GM19452 (cell line): ENCODE measurements at regions not wholly inside any gene's neighbourhood (a gene's known extent, or its start where the extent isn't known, plus 50 kb on each side); places are given as distances from the start of the nearest gene placed in this dataset.
"Not testable (repeated sequence)": the region's sequence is repeated elsewhere in the genome, so short reads cannot be mapped to it uniquely, and the experiment has no call there.

Source experiments
- ATAC-seq: cut with Tn5 transposase; IDR thresholded peaks from one replicate; pipeline ENCODE4 v1.9.1; 2021; ENCODE audit not compliant: unreplicated experiment

DNA sequence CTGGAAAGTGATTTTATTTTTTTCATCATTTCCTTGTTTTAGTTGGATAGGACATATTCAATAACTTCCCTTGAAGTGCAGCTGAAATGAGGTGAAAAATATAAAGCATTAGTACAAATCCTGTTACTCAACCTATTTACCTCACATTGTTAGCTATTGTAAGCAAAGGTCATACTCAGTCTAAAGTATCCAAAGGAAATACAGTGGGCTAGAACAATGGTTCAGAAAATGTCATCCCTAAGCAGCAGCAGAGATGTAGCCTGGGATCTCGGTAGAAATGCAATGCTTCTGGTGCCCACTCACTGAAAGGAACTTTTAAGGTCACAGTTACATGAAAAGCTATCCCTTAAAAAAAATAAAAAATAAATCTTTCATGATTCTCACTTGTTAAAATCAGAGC lies 300.6 kb downstream of the PPP4R3C start:
- no peak for ATAC-seq

GRCh38 chrX:27156921-27157320 lies 306.2 kb downstream of the PPP4R3C start:
- not testable (repeated sequence) for ATAC-seq

DNA sequence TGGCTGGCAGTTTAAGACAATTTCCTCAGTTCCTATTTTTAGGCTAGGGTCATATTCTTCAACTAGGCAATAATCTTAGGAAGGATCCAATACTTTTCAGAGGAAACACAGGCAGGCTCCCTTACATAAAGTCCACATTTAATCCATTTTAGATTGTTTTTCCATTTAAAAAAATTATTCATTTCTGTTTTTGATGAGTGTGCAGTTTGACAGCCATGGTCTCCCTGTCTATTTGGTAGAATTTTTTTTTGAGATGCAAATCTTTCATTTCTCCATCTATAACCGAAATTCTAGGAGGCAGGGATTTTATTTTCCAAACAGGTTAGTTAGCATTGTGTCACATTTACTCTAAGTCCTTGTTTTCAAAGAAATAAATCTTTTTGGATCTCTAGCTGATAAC lies 326.8 kb downstream of the PPP4R3C start:
- no peak for ATAC-seq

GRCh38 chrX:27132862-27133261 lies 330.3 kb downstream of the PPP4R3C start:
- no peak for ATAC-seq

GRCh38 chrX:27087176-27087575 lies 376.0 kb downstream of the PPP4R3C start:
- ATAC-seq: not testable (repeated sequence)

DNA sequence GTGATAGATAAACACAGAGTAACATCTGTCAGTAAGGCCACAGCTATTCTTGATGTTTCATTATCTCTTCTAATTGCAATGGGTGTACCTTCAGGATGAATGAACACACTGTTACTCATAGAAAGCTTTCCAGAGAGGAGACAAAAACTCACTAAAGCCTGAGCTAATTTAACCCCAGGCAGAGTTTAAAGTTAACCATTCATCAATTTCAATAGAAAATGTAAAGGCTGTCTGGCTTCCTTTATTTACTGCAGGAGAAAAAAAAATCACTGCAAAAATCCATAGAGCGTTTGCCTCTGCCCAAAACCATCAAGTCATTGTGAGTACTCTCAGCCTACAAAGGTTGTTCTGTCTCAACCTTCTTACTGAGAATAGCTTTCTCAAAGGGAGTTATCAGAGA lies 376.9 kb downstream of the PPP4R3C start:
- no peak for ATAC-seq

GRCh38 chrX:27085346-27085745 lies 377.8 kb downstream of the PPP4R3C start:
- no peak for ATAC-seq

DNA sequence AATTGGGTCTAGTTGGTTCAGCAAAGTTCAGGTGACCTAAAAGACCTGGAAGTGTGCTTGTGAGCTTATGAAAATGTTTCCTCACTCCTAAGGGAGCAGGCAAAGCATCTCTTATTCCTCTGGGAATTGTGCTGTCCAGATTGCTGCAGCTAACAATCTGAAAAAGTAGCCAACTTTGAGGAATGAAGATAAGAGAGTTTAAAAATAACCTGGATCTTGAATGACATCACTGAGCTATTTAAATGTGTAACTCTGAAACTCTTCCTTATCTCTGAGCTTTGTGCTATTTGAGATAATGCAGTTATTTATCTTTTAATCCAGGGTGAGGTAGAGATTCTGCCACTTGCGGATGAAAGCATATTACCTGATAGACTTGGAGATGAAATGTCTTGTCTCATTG lies 384.8 kb downstream of the PPP4R3C start:
- ATAC-seq: no peak

- ATAC-seq: no peak
Observed at GRCh38 chrX:27057883-27058282, 405.3 kb downstream of the PPP4R3C start.

DNA sequence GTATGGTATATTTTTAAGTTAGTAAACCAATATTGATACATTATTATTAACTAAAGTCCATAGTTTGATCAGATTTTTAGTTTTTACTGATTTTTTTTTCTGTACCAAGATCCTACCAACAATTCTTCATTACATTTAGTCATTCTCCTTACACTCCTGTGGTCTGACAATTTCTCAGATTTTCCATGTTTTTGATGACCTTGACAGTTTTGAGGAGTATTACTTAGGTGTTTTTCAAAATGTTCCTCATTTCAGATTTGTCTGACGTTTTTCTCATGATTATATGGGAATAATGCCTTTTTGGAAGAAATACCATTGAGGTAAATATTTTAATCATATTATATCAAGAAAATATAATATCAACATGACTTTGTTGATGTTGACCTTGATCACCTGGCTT lies 423.8 kb downstream of the PPP4R3C start:
- ATAC-seq: no peak

DNA sequence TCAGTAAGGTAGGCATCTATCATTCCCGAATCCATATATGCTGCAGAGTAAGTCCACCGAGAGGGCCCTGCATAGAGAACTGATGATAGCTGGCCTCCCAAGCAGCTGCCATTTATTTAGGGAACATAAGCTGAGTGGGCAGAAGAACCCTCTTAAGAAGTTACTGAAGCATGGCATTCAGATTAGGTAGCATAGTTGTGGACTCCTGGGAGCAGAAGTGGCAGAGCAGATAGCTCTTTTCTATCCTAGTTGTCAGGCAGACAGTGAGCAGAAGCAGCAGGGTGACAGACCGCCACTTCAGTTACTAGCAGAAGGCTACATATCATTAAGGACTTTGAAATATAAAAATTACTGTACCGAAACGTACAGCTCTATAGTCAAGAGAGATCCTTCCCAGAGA lies 454.7 kb downstream of the PPP4R3C start:
- no peak for ATAC-seq

GRCh38 chrX:26999634-27000033 lies 463.5 kb downstream of the PPP4R3C start:
- no peak for ATAC-seq

DNA sequence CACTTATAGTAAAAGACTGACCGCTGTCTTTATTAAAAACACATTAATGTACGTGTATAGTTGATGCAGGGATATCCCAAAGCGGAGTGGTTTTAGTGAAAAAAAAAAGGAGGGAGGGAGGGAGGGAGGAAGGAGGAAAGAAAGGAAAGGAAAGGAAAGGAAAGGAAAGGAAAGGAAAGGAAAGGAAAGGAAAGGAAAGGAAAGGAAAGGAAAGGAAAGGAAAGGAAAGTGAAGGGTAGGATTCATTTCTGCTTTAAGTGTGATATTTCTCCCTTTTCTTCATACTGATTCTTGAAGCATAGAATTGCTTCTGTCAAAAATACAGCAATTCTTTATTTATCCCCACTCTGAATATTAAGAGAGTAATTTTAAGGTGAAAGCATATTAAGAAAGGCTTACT lies 504.9 kb downstream of the PPP4R3C start:
- no peak for ATAC-seq

- ATAC-seq: no peak
Observed at GRCh38 chrX:26954029-26954428, 509.1 kb downstream of the PPP4R3C start.

GRCh38 chrX:26952213-26952612 lies 510.9 kb downstream of the PPP4R3C start:
- ATAC-seq: no peak

DNA sequence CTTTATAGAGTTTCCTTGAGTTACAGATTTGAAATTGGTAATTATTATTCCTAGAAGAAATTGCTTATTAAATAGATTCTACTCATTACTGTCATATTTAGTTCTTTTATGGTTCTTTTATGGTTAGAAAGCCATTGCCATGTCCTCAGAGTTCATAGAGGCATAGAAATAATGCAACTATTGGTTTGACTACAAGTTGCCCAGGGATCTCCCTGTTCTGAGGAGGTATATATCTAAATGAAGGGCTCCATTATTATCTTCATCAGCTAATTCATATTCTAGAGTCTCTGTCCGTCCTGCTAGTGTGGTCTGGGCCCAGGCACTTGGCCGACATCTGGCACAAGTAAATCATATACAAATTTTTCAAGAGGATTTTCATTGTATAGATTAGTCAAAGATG lies 535.7 kb downstream of the PPP4R3C start:
- ATAC-seq: no peak

DNA sequence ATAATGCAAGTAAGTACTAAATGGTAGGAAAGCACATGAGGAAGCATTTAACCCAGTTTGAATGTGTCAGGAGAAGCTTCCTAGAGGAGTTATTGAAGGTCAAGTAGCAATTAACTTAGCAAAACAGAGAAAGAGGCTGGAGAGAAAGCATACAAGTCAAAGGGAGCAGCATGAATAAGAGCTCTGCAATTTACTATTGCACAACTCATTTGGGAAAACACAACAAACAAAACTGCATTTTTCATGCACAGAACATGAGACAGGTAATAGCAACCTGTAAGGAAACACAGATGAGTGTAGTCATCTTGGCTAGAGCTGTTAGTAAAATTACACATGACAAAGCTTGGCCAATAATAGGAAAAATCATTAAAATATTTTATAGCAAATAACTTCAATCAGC lies 538.1 kb downstream of the PPP4R3C start:
- ATAC-seq: no peak

- no peak for ATAC-seq
Observed at GRCh38 chrX:26922278-26922677, 540.9 kb downstream of the PPP4R3C start.

- ATAC-seq: no peak
Observed at GRCh38 chrX:26918631-26919030, 544.5 kb downstream of the PPP4R3C start.

- ATAC-seq: no peak
Observed at GRCh38 chrX:26916991-26917390, 546.1 kb downstream of the PPP4R3C start.

- no peak for ATAC-seq
Observed at GRCh38 chrX:26915064-26915463, 548.1 kb downstream of the PPP4R3C start.

DNA sequence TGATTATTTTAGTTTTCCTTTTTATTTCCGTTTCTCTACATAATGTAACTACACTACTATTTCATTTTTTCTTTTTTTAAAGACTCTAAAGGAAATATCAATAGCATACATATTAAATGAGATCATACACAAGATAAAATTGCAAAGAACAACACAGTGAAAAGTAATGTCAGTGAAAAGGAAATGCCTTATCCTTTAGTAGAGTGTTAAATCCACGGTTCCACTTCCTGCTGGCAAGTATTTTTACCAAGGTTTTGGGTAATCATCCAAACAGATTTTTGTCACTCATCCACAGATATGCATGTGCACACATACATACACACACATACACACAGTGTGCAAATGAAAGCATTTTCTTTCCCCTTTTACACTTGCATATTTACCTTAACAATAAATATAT lies 548.9 kb downstream of the PPP4R3C start:
- ATAC-seq: no peak

GRCh38 chrX:26911785-26912184 lies 551.4 kb downstream of the PPP4R3C start:
- not testable (repeated sequence) for ATAC-seq

DNA sequence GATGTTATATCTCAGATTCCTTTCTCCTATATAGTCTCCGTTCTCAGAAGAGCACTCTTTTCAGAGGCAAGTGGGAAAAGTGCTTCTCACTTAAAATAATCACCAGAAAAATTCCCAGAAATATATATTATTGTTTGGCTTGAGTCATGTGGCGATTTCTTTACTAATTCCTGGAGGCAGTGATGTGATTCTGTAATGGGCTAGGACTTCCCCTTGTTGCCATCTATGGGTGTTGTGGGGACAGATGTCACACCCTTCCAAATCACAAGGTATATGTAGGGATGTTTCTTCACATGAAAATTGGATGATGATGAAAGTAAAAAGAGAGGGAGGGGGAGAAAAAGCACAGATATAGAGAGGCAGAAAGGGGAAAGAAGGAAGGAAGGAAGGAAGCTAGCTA lies 553.4 kb downstream of the PPP4R3C start:
- no peak for ATAC-seq
